ENCODE measurements at regions not wholly inside any gene's neighbourhood (a gene's known extent, or its start where the extent isn't known, plus 50 kb on each side); places are given as distances from the start of the nearest gene placed in this dataset.

DNA sequence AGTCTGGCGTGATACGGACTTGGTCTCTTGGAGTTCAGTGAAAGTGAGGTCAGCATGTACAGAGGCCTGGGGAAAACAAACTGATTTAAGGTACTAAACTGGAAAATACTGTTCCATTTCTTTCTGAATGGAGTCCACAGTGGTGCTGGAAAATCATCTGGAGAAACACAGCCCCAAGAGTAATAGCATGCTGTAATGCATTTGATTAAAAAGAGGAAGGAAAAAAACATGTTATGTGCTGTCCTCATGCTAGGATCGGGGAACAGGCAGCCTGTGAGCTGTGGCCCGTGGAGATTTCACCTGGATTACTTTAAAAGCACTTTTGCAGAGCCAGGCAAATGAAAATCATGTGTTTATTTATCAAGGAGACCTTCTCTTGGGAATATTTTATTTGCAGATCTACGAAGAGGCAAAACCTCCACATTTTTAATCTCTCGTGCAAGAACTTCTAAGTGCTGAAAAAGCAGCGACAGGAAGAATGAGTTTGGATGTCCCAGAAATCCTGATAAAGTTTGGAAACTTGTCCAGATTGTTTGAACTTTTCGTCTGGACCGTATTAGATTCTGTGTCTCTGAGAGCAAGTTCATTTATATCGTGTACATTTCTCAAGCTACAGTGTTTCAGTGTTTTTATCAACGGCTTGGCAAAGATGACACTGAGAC lies 228.8 kb downstream of the GAS1 start:
- ChIA-PET CTCF (no interaction called here), POLR2A (ENCODE audit: low non-redundant PET) (no interaction called here)
- H3K27ac ChIP-seq: no peak overlapping the region
- TF ChIP-seq, protein P1, sequence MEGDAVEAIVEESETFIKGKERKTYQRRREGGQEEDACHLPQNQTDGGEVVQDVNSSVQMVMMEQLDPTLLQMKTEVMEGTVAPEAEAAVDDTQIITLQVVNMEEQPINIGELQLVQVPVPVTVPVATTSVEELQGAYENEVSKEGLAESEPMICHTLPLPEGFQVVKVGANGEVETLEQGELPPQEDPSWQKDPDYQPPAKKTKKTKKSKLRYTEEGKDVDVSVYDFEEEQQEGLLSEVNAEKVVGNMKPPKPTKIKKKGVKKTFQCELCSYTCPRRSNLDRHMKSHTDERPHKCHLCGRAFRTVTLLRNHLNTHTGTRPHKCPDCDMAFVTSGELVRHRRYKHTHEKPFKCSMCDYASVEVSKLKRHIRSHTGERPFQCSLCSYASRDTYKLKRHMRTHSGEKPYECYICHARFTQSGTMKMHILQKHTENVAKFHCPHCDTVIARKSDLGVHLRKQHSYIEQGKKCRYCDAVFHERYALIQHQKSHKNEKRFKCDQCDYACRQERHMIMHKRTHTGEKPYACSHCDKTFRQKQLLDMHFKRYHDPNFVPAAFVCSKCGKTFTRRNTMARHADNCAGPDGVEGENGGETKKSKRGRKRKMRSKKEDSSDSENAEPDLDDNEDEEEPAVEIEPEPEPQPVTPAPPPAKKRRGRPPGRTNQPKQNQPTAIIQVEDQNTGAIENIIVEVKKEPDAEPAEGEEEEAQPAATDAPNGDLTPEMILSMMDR (conservative IDR thresholded peaks at IDR 0.05; ENCODE audit: low read depth): no peak
- no peak for DNase-seq (ENCODE audit: low spot score)

DNA sequence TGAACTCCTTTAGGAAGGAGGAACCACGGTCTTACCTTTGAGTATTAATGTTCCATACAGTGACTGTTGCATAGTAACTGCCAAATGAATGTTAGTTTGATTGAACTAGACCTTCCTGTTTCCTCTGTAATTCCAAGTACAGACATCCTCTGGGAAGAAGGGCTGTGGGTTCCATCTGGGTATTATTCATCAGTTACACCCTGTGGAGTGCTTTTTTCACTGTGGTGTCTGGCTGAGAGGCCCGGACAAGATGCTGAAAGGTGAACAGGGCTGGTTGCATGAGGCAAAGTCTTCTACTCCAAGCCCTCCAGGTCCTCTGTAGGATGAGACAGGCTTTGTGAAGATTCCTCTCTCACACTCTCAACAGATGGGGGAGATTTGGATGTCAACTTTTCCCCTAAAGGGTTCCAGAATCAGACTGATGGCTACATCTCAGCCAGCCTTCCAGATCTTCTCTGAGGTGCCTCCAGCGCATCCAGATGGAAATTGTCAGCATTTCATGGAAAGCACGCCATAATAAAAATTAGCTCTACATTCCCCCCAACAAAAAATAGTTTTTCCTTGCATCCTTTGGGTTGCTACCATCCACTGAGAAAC lies 230.9 kb downstream of the GAS1 start:
- no peak for DNase-seq (ENCODE audit: low spot score)
- H3K27ac ChIP-seq: no peak overlapping the region
- ChIA-PET POLR2A (ENCODE audit: low non-redundant PET) (no interaction called here), CTCF (no interaction called here)
- TF ChIP-seq, protein P1 (conservative IDR thresholded peaks at IDR 0.05; ENCODE audit: low read depth): no peak

DNA sequence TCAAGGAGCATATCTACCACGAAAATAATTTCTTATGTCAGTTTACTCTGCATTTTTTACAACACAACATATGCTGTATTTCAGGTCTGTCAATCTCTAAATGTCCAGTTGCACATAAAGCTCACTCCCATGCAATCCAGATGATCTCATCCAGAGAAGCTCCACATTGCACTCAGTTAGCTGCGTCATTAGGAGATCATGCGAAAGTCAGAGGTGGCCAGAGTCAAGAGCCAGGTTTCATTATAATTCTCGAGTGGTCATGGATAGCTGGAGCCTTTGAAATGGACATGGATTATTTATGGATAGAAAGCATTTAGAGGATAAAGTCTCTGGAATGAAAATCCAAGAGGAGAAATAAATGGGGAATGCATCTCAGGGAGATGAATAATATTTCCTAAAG lies 232.3 kb downstream of the GAS1 start:
- TF ChIP-seq, protein P1 (conservative IDR thresholded peaks at IDR 0.05; ENCODE audit: low read depth): no peak
- POLR2A ChIA-PET (ENCODE audit: low non-redundant PET): no interaction called here
- CTCF ChIA-PET: no interaction called here
- H3K27ac ChIP-seq: no peak overlapping the region
- DNase-seq (ENCODE audit: low spot score): no peak

DNA sequence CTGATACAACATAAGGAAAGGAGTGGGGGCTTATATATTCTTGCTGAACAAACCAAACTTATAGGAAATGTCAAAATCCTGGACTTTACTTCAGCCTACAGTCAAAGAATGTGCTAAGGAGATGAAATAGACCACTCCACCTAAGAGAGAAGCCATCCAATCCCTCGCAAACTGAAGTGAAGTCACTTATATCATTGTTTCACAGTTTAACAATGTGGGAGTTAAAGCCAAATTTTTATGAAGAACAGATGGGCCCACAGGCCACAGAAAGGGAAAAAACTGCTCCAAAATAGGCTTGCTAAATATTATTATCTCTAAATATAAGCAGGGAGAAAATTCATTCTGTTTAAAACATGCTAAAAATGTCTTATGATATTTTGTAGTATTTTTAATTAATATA lies 233.3 kb downstream of the GAS1 start:
- no peak for DNase-seq (ENCODE audit: low spot score)
- ChIA-PET CTCF (no interaction called here), POLR2A (ENCODE audit: low non-redundant PET) (no interaction called here)
- no peak overlapping the region for H3K27ac ChIP-seq
- TF ChIP-seq, protein P1 (conservative IDR thresholded peaks at IDR 0.05; ENCODE audit: low read depth): no peak

DNA sequence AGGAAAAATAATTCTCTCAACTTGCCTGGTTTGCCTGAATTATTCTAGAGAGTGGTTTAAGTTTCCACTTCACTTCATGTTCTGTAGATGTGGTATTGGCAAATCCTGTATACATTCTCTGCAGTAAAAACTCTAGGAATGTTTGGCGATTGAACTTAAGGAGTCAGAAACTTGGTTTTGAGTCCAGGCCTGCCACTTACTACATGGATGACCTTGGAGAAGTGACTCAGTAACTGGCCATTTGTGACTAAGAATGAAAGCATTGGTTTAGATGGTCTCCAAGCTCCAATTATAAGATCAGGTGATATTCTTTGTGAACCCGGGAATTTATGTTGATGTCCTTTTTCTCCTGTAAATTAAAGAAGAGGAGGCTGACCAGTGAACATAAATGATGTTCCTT lies 233.8 kb downstream of the GAS1 start:
- no peak for DNase-seq (ENCODE audit: low spot score)
- ChIA-PET POLR2A (ENCODE audit: low non-redundant PET) (no interaction called here), CTCF (no interaction called here)
- no peak overlapping the region for H3K27ac ChIP-seq
- TF ChIP-seq, protein P1 (conservative IDR thresholded peaks at IDR 0.05; ENCODE audit: low read depth): no peak

DNA sequence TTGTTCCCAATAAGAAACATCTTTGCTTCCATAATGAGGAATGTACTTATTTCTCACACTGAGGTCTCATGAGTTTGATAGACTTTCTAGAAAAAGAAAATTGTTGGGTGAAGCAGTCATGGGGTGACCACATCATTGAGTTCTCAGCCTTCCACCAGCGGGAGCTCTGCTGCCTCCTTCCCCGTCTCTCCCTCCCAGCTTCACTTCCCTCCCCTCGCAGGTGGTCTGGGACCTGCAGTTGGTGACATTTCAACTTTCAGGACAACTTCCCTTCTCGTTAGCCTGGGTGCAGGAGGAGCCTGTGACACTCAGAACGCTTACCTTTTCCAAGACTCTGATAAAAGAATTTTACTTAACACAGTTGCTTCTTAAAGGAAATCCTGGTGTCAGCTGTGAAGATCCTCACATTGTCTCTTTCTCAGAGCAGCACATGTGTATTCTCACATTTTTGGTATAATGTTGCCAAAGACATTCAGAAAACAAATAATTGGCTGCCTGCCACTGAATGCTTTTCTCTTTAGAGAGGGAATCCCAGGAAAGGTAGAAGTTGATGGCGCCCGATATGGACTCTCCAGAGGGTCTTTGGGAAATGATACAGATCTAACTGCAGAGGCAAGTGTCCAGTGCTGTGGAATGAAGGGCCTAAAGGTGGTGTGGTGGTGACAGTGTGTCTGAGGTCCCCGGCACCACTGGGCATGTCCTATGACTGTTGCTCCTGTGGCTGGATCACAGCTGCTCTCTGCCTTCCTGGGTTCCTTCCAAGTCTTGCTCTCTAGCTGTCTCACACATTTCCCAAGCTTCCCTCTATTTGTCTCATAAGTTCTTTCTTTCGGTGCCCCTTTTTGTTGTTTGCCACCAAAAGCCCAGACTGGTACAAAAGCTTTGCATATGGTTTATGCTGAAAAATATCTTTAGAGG lies 238.1 kb downstream of the GAS1 start:
- CTCF ChIA-PET: interaction anchor here (0.6 to 0.7 kb wide), 3 partner anchors 13 to 1464 kb away, joined by 3 to 4 read pairs (median 3); no protein-coding TSS in a partner anchor

More for the DNA sequence above, 238.1 kb downstream of the GAS1 start:
- TF ChIP-seq, protein P1 (conservative IDR thresholded peaks at IDR 0.05; ENCODE audit: low read depth): no peak
- no peak for DNase-seq (ENCODE audit: low spot score)
- POLR2A ChIA-PET (ENCODE audit: low non-redundant PET): no interaction called here
- H3K27ac ChIP-seq: no peak overlapping the region

All from RWPE1 (cell line).